Activated CD8-positive, alpha-beta T cell treated with anti-CD3 and anti-CD28 coated beads for 36 hours (primary cell): ENCODE measurements at regions not wholly inside any gene's neighbourhood (a gene's known extent, or its start where the extent isn't known, plus 50 kb on each side); places are given as distances from the start of the nearest gene placed in this dataset.

ENCODE experiments used
- ATAC-seq: fragments of 200-7000 bp; cut with Tn5 transposase; one replicate; pipeline ENCODE4 v1.10.0; 2021; ENCODE audit warnings: mild to moderate bottlenecking, moderate library complexity
- CTCF ChIA-PET: fragments of 350-600 bp; sonication (Branson Sonifier 250); formaldehyde crosslinking; loops from one replicate; lab custom pipeline; 2021; ENCODE audit warnings: antibody characterized with exemption; lab: Charles Lee
- POLR2A ChIA-PET: fragments of 350-600 bp; sonication (Branson Sonifier 250); formaldehyde crosslinking; loops from one replicate; lab custom pipeline; 2021; ENCODE audit warnings: antibody characterized with exemption; lab: Charles Lee
- DNase-seq: peaks from one replicate; pipeline ENCODE4 v3.0.0-alpha.2; 2020
- H3K27ac Mint-ChIP-seq: one replicate; pipeline ENCODE4 v1.8.0; 2021; ENCODE audit warnings: mild to moderate bottlenecking, mixed read lengths
- H3K27me3 Mint-ChIP-seq: one replicate; pipeline ENCODE4 v1.8.0; 2021; ENCODE audit warnings: mixed read lengths
- H3K36me3 Mint-ChIP-seq: one replicate; pipeline ENCODE4 v1.8.0; 2021; ENCODE audit warnings: low read depth, mixed read lengths
- H3K4me1 Mint-ChIP-seq: one replicate; pipeline ENCODE4 v1.8.0; 2021; ENCODE audit warnings: low read depth, mixed read lengths
- H3K4me3 Mint-ChIP-seq: one replicate; pipeline ENCODE4 v1.8.0; 2021; ENCODE audit warnings: mild to moderate bottlenecking, moderate library complexity, mixed read lengths
- H3K9me3 Mint-ChIP-seq: one replicate; pipeline ENCODE4 v1.8.0; 2021; ENCODE audit warnings: mixed read lengths
- intact Hi-C: fragments of 100-400 bp; cut with micrococcal nuclease; formaldehyde crosslinking; loops from one replicate; pipeline ENCODE4 v1.10.0; 2022
- TF ChIP-seq, protein P1 (sequence below): fragments of 200-600 bp; IDR thresholded peaks from one replicate; pipeline ENCODE4 v1.8.0; 2022; ENCODE audit warnings: antibody characterized with exemption, mild to moderate bottlenecking

DNA sequence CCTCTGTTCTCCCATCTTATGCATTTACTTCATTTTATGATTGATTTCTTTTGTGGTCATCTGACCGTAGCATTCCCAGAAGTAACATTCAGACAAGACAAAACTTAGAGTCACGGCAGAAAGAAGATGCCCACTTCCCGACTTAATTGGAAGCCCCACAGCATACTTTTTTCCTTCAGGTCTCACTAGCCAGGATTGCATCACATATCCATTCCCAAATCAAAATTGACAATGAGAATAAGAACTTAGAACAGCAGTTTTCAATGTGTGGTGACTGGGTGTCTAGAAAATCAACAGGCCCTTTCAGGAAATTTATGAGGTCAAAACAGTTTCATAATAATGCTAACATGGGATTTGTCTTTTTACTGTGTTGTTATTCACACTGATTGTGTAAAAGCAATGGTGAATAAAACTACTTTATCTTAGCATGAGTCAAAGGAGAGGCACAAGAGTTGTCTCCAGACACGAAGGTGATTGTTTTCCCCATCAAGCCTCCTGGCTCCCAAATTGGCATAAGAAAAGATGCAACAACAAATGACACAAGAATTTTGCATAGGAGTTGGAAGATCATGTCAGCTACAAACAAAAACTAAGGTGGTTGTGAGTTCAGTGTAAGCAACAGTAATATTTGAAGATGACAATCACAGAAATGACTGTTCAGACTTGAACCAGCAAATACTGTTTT, 493.9 kb downstream of the HTR7 start:
- intact Hi-C loops = no loop called here
- Mint-ChIP-seq H3K4me1 (no peaks in the 10 kb centered on the region), H3K4me3 (no peak overlapping the region), H3K27me3 (no peaks in the 10 kb centered on the region), H3K36me3 (no peaks in the 10 kb centered on the region), H3K9me3 (no peaks in the 10 kb centered on the region), H3K27ac (no peak overlapping the region)
- ChIA-PET POLR2A (no interaction called here), CTCF (no interaction called here)
- ATAC-seq (no peak), DNase-seq (no peak)
- TF ChIP-seq, protein P1, sequence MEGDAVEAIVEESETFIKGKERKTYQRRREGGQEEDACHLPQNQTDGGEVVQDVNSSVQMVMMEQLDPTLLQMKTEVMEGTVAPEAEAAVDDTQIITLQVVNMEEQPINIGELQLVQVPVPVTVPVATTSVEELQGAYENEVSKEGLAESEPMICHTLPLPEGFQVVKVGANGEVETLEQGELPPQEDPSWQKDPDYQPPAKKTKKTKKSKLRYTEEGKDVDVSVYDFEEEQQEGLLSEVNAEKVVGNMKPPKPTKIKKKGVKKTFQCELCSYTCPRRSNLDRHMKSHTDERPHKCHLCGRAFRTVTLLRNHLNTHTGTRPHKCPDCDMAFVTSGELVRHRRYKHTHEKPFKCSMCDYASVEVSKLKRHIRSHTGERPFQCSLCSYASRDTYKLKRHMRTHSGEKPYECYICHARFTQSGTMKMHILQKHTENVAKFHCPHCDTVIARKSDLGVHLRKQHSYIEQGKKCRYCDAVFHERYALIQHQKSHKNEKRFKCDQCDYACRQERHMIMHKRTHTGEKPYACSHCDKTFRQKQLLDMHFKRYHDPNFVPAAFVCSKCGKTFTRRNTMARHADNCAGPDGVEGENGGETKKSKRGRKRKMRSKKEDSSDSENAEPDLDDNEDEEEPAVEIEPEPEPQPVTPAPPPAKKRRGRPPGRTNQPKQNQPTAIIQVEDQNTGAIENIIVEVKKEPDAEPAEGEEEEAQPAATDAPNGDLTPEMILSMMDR = no peak

GRCh38 chr10:90372451-90372850, 485.4 kb downstream of the HTR7 start:
- H3K4me3 Mint-ChIP-seq = no peak overlapping the region
- ATAC-seq = no peak
- intact Hi-C loops = no loop called here
- H3K36me3 Mint-ChIP-seq = no peaks in the 10 kb centered on the region
- H3K9me3 Mint-ChIP-seq = peaks cover 2% of the 10 kb centered on the region
- CTCF ChIA-PET = no interaction called here
- no peak for DNase-seq
- no peak overlapping the region for H3K27ac Mint-ChIP-seq
- POLR2A ChIA-PET = no interaction called here
- TF ChIP-seq, protein P1 = no peak
- H3K27me3 Mint-ChIP-seq = no peaks in the 10 kb centered on the region
- no peaks in the 10 kb centered on the region for H3K4me1 Mint-ChIP-seq

DNA sequence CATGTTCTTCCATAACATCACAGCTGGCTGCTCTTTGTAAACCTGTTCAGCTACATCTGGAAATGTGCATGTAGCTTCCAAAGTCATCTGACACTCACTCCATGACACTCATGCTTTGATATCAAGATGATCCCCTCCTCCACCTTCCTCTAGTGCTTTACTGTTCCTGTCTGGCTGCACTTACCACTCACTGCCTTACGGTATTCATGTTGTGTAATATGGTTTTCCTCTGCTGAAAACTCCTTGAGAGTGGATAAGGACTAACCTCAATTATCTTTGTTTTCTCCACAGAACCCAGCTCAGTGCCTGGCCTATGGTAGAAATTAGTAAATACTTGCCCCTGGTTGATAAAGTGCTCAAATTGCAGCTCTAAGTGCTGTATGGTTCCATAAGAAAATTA, 483.9 kb downstream of the HTR7 start:
- Mint-ChIP-seq H3K27me3 (no peaks in the 10 kb centered on the region), H3K9me3 (peaks cover 2% of the 10 kb centered on the region), H3K36me3 (no peaks in the 10 kb centered on the region), H3K27ac (no peak overlapping the region), H3K4me1 (no peaks in the 10 kb centered on the region), H3K4me3 (no peak overlapping the region)
- POLR2A ChIA-PET = interaction anchor here (0.5 kb wide), 1 partner anchor 16 kb away, joined by 3 read pairs; no protein-coding TSS in a partner anchor
- TF ChIP-seq, protein P1 = no peak
- intact Hi-C loops = no loop called here
- ATAC-seq (no peak), DNase-seq (no peak)
- CTCF ChIA-PET = no interaction called here

- Mint-ChIP-seq H3K4me1 (no peaks in the 10 kb centered on the region), H3K9me3 (no peaks in the 10 kb centered on the region), H3K27ac (no peak overlapping the region), H3K4me3 (no peak overlapping the region), H3K36me3 (no peaks in the 10 kb centered on the region), H3K27me3 (no peaks in the 10 kb centered on the region)
- ATAC-seq = no peak
- TF ChIP-seq, protein P1 = no peak
- ChIA-PET POLR2A (no interaction called here), CTCF (no interaction called here)
- intact Hi-C loops = no loop called here
- DNase-seq = no peak
Observed at GRCh38 chr10:90378524-90379076, 479.2 kb downstream of the HTR7 start.

DNA sequence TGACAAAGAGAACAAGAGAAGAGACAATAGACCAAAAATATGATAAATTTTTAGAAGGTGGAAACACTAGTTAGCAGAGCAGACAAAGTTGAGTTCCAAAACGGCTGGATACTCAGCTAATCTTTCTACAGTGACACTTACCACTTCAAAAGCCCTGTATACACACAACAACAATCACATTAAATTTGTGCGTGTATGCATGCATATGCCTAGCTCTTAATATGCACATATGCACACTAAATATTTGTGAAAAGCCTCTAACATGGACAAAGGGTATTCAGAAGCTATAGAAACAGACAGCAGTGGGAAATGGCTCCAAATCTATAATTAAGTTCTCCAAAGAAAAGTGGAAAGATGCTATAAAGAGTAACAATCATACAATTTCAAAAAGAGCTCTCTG, 476.4 kb downstream of the HTR7 start:
- POLR2A ChIA-PET = no interaction called here
- H3K27ac Mint-ChIP-seq = no peak overlapping the region
- no peak overlapping the region for H3K4me3 Mint-ChIP-seq
- no peaks in the 10 kb centered on the region for H3K27me3 Mint-ChIP-seq
- CTCF ChIA-PET = no interaction called here
- no peaks in the 10 kb centered on the region for H3K4me1 Mint-ChIP-seq
- DNase-seq (no peak), ATAC-seq (no peak)
- TF ChIP-seq, protein P1 = no peak
- intact Hi-C loops = no loop called here
- no peaks in the 10 kb centered on the region for H3K9me3 Mint-ChIP-seq
- H3K36me3 Mint-ChIP-seq = no peaks in the 10 kb centered on the region
